LNCaP clone FGC (cell line): ENCODE measurements at regions not wholly inside any gene's neighbourhood (a gene's known extent, or its start where the extent isn't known, plus 50 kb on each side); places are given as distances from the start of the nearest gene placed in this dataset.

Experiments used
- DNase-seq: peaks from one replicate; pipeline ENCODE4 v3.0.0-alpha.2; 2011; ENCODE audit warnings: low read depth
- H3K4me3 ChIP-seq: 2 replicates; pipeline ENCODE4 v1.5.1; 2011; ENCODE audit warnings: mild to moderate bottlenecking, low read depth, low read length, control low read depth
- TF ChIP-seq, protein P1 (sequence below): IDR thresholded peaks from 2 replicates; pipeline ENCODE4 v1.5.1; 2012; ENCODE audit warnings: mild to moderate bottlenecking; ENCODE audit not compliant: control insufficient read depth, insufficient read depth; ENCODE audit errors: extremely low read depth

DNA sequence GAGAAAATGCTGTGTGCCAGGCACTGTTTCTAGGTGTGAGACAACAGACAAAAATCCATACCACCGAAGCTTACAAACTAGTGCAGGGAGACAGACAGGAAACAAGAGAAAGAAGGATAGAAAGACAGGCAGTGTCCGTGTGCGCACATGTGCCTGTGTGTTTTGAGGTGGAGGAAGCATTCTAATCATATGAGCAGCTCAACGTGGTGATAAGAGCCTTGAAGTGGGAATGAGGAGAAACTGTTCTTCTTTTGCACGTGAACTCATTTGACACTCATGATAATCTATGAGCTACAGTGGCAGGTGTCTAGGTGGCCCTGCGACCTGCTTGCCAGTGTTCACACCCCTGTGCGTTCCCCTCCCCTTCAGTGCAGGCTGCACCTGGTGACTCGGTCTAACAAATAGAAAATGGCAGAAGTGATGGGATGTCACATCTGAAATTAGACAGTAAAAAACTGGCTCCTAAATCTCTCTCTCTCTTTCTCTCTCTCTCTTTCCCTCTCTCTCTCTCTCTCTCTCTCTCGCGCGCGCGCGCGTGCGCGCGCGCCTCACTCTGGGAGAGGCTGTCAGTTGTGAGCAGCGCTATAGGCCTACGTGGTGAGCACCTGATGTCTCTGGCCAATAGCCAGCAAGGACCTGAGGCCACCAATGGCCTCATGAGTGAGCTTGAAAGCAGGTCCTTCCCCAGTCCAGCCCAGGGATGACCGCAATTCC is 74.8 kb downstream of the EN1 start:
- TF ChIP-seq, protein P1, sequence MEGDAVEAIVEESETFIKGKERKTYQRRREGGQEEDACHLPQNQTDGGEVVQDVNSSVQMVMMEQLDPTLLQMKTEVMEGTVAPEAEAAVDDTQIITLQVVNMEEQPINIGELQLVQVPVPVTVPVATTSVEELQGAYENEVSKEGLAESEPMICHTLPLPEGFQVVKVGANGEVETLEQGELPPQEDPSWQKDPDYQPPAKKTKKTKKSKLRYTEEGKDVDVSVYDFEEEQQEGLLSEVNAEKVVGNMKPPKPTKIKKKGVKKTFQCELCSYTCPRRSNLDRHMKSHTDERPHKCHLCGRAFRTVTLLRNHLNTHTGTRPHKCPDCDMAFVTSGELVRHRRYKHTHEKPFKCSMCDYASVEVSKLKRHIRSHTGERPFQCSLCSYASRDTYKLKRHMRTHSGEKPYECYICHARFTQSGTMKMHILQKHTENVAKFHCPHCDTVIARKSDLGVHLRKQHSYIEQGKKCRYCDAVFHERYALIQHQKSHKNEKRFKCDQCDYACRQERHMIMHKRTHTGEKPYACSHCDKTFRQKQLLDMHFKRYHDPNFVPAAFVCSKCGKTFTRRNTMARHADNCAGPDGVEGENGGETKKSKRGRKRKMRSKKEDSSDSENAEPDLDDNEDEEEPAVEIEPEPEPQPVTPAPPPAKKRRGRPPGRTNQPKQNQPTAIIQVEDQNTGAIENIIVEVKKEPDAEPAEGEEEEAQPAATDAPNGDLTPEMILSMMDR, result no peak
- DNase-seq, result no peak
- H3K4me3 ChIP-seq, result no peak overlapping the region

DNA sequence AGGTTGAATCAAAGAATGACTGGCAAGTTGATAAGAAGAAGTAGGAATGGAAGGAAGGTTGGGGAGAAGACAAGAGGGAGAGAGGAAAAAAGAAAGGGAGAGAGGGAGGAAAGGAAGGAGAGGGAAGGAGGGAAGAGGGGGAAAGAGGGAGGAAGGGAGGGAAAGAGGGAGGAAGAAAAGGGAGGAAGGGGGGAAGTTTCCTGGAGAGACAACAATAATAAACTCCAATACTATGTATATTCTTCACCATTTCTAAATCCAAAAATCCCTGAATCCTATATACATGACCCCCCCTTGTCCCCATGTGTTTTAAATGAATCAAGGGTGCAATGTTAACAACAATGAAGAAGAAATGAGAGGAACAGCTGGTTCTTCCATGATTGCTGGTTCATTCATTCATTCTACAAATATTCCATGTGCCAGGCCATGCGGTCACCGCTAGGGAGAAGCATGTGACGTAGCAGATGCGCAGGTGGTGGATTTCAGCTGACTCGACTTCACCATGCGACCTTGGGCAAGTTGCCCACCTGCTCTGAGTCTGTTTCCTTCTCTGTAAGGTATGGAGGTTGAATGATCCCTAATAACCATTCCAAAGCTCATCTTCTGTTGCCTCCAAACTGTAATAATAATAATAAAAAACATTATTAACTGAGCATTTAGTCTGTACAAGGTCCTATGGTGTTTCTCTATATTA is 77.6 kb downstream of the EN1 start:
- H3K4me3 ChIP-seq, result no peak overlapping the region
- DNase-seq, result no peak
- TF ChIP-seq, protein P1, result no peak

DNA sequence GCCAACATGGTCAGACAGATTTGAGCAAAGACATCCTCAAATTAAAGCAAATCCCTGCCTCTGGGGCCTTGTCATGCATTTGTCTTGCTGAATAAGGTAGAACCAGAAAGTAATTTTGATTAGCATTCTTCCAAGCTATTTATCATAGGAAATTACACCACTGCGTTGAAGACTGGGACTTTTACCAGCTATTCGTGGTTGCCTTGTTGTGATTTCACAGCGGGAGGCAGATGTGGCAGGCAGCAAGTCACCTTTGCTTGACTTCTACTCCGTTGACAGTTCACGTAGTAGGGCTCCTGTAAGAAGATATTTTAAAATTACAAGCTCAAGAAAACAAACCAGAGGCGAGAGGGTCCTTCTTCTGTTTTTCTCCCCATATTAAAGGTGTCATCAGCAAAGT is 80.6 kb downstream of the EN1 start:
- TF ChIP-seq, protein P1, result no peak
- no peak overlapping the region for H3K4me3 ChIP-seq
- no peak for DNase-seq

DNA sequence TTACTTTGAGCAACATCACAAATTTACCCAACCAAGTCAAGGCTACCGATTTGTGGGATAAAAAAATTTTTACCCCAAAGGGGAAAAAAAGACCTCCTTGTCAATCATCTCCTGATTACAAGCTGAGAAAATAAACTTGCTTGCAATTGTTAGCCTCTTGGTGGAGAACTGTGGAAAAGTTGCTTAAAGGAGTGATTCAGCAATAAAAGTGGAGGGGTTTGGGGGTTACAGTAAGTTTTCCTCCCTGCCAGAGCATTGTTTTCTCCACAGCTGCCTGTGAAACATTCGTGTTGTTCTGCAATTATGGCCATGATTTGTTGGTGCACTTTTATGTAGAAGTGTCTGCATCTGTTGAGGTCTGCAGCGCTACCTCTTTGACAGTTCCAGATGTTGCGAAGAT is 82.6 kb downstream of the EN1 start:
- no peak for DNase-seq
- TF ChIP-seq, protein P1, result no peak
- no peak overlapping the region for H3K4me3 ChIP-seq

DNA sequence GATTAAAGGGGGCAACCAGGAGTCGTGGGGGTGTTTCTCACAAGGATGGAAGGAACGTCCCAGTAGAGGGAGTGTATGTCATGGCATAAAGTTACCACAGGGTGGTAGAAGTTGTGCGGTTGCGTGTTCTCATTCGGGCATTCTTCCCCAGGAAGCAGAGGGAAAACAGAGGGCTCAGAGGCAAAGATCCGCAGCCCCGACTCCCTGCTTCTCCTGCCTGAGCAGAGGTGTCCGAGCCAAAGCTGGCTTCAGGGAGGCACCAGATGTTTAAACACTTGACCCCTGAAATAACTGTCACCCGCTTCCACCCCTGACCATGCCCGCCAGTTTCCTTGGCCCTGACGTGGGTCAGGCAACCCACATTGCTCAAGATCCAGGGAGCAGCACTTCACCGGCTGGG is 83.7 kb downstream of the EN1 start:
- no peak overlapping the region for H3K4me3 ChIP-seq
- TF ChIP-seq, protein P1, result peak; percentile 46
- DNase-seq, result no peak

DNA sequence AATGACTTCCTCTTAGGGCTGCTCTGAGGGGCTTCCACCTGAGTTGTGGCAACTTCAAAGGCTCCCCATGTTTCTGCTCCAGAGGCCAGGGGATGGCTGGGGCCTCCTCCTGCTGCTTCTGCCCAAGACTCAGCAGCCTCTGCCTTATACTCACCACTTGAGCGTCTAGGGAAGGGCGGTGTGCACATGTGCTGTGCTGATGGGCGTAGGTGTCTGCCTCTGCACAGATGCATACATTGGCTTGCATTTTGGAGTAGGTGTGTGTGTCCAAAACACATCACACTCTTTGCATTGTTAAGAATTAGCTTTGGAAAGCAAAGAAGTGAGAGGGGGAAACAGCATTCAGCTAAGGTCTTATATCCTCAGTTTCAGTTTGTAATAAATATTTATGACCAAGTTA is 85.2 kb downstream of the EN1 start:
- DNase-seq, result no peak
- H3K4me3 ChIP-seq, result no peak overlapping the region
- TF ChIP-seq, protein P1, result no peak
